CD14-positive monocyte (primary cell): ENCODE measurements at regions not wholly inside any gene's neighbourhood (a gene's known extent, or its start where the extent isn't known, plus 50 kb on each side); places are given as distances from the start of the nearest gene placed in this dataset.

Experiments
- DNase-seq, 3 donors: peaks; one replicate each; pipeline ENCODE4 v3.0.0-alpha.2; 2011 to 2022
- H2AFZ ChIP-seq: 2 replicates; pipeline ENCODE4 v1.6.0; 2012; ENCODE audit warnings: mild to moderate bottlenecking, low read depth, low read length, inconsistent platforms; ENCODE audit not compliant: insufficient read depth, poor library complexity, severe bottlenecking
- H3K27ac ChIP-seq, 2 donors: 1 replicate in 1 of 2; 2 replicates in 1 of 2; pipeline ENCODE4 v1.5.1; 2012 to 2013; ENCODE audit warnings: low read length in 2 of 2, control low read depth in 1 of 2, inconsistent platforms in 1 of 2, low read depth in 1 of 2, mild to moderate bottlenecking in 1 of 2
- H3K27me3 ChIP-seq, 2 donors: one replicate each; pipeline versions ENCODE4 v1.6.0 to v1.6.1; 2011 to 2013; ENCODE audit warnings: low read length in 2 of 2; ENCODE audit not compliant: control insufficient read depth in 2 of 2, insufficient read depth in 2 of 2
- H3K36me3 ChIP-seq, 2 donors: replicated peaks in 1 of 2; 1 replicate in 1 of 2; 2 replicates in 1 of 2; pipeline versions ENCODE4 v1.5.1 to v1.6.1; 2012 to 2013; ENCODE audit warnings: low read length in 2 of 2, control low read depth in 1 of 2, inconsistent platforms in 1 of 2, mild to moderate bottlenecking in 1 of 2; ENCODE audit not compliant: insufficient read depth in 2 of 2, control insufficient read depth in 1 of 2
- H3K4me1 ChIP-seq, 2 donors: 1 replicate in 1 of 2; 2 replicates in 1 of 2; pipeline versions ENCODE4 v1.5.1 to v1.6.1; 2012 to 2013; ENCODE audit warnings: low read length in 2 of 2, control low read depth in 1 of 2, inconsistent platforms in 1 of 2, mild to moderate bottlenecking in 1 of 2, moderate library complexity in 1 of 2; ENCODE audit not compliant: insufficient read depth in 2 of 2, control insufficient read depth in 1 of 2
- H3K4me2 ChIP-seq: replicated peaks from 2 replicates; pipeline ENCODE3; 2012; ENCODE audit warnings: low read length, moderate library complexity, mild to moderate bottlenecking; ENCODE audit not compliant: poor library complexity, severe bottlenecking; ENCODE audit errors: extremely low read depth
- H3K4me3 ChIP-seq, 3 experiments: fragments of 200-600 bp in 1 of 3; sonication (generic) in 1 of 3; replicated peaks in 1 of 3; 1 replicate in 2 of 3; 2 replicates in 1 of 3; pipeline ENCODE4 v1.5.1; 2011 to 2013; ENCODE audit warnings: low read length in 3 of 3, mild to moderate bottlenecking in 3 of 3, control low read depth in 2 of 3, low read depth in 2 of 3, inconsistent platforms in 1 of 3, moderate library complexity in 1 of 3
- H3K79me2 ChIP-seq: 2 replicates; pipeline ENCODE4 v1.6.0; 2012; ENCODE audit warnings: mild to moderate bottlenecking, control low read depth, inconsistent platforms, low read length, moderate library complexity; ENCODE audit not compliant: insufficient read depth
- H3K9ac ChIP-seq: 2 replicates; pipeline ENCODE4 v1.6.0; 2017; ENCODE audit warnings: low read length, mild to moderate bottlenecking; ENCODE audit not compliant: insufficient read depth, poor library complexity, severe bottlenecking
- H3K9me3 ChIP-seq, 2 donors: replicated peaks in 1 of 2; 1 replicate in 1 of 2; 2 replicates in 1 of 2; pipeline versions ENCODE4 v1.5.1 to v1.6.1; 2012 to 2013; ENCODE audit warnings: low read length in 2 of 2, control low read depth in 1 of 2; ENCODE audit not compliant: control insufficient read depth in 1 of 2, insufficient read depth in 1 of 2
- H4K20me1 ChIP-seq: 2 replicates; pipeline ENCODE4 v1.6.0; 2012; ENCODE audit warnings: mild to moderate bottlenecking, low read length, control low read depth, moderate library complexity; ENCODE audit not compliant: insufficient read depth
- H3K27ac Mint-ChIP-seq, 7 donors: one replicate each; pipeline ENCODE4 v1.8.0; 2020; ENCODE audit warnings: mild to moderate bottlenecking in 7 of 7, mixed read lengths in 7 of 7, moderate library complexity in 6 of 7, inconsistent platforms in 2 of 7
- H3K27me3 Mint-ChIP-seq, 3 donors: one replicate each; pipeline ENCODE4 v1.8.0; 2021 to 2022; ENCODE audit warnings: low read depth in 3 of 3, mild to moderate bottlenecking in 3 of 3, mixed read lengths in 3 of 3, moderate library complexity in 3 of 3, inconsistent platforms in 1 of 3
- H3K36me3 Mint-ChIP-seq, 2 donors: one replicate each; pipeline ENCODE4 v1.8.0; 2020; ENCODE audit warnings: mixed read lengths in 2 of 2, inconsistent platforms in 1 of 2, mild to moderate bottlenecking in 1 of 2
- H3K4me1 Mint-ChIP-seq: one replicate; pipeline ENCODE4 v1.8.0; 2020; ENCODE audit warnings: mild to moderate bottlenecking, mixed read lengths
- H3K4me3 Mint-ChIP-seq, 2 donors: one replicate each; pipeline ENCODE4 v1.8.0; 2020; ENCODE audit warnings: mild to moderate bottlenecking in 2 of 2, mixed read lengths in 2 of 2, moderate library complexity in 1 of 2
- H3K9me3 Mint-ChIP-seq, 7 donors: one replicate each; pipeline ENCODE4 v1.8.0; 2020 to 2022; ENCODE audit warnings: mixed read lengths in 7 of 7, mild to moderate bottlenecking in 6 of 7, moderate library complexity in 6 of 7, inconsistent platforms in 2 of 7
- WGBS: methylation state at CpG from one replicate; pipeline ENCODE4 v1.1.5; 2013; ENCODE audit warnings: missing lambda C conversion rate; ENCODE audit not compliant: insufficient coverage; 5-methylcytosine and 5-hydroxymethylcytosine counted together
- intact Hi-C, 2 donors: fragments of 100-400 bp; cut with micrococcal nuclease; formaldehyde crosslinking; loops; one replicate each; pipeline versions ENCODE4 v1.15.0 to v1.15.1; 2023
- TF ChIP-seq, protein P1 (sequence below): fragments of 200-600 bp; IDR thresholded peaks from one replicate; pipeline ENCODE4 v1.8.0; 2022; ENCODE audit warnings: antibody characterized with exemption, mild to moderate bottlenecking

DNA sequence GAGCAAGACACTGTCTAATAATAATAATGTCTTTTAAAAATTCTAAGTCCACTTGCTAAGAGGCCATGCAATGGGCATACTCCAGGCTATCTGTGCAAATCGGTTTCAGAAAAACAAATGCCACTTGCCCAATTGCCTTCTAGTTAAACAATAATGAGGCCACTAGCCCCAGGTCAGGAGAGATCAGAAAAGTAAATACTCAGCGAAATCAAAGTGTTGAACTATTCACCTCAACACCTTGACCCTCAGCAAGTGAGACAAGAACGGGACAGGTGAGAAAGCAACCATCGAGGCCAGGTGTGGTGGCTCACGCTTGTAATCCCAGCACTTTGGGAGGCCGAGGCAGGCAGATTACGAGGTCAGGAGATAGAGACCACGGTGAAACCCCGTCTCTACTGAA lies 72.3 kb upstream of the SYN3 start:
- Histone ChIP-seq H3K79me2 (no peaks in the 10 kb centered on the region), H3K4me1 (no peaks in the 10 kb centered on the region), H3K4me3 (no peak overlapping the region), H3K36me3 (no peaks in the 10 kb centered on the region), H3K4me2 (no peak overlapping the region), H3K9me3 (peaks cover 0 to 3% of the 10 kb centered on the region in 2 donors), H3K27me3 (no peaks in the 10 kb centered on the region), H3K9ac (no peak overlapping the region), H4K20me1 (no peaks in the 10 kb centered on the region), H2AFZ (no peak overlapping the region), H3K27ac (no peak overlapping the region)
- Mint-ChIP-seq H3K27ac (no peak overlapping the region), H3K4me3 (no peak overlapping the region), H3K36me3 (no peaks in the 10 kb centered on the region), H3K9me3 (peaks cover 0 to 9% (median 2%) of the 10 kb centered on the region in 7 donors), H3K27me3 (peaks cover 0 to 8% (median 7%) of the 10 kb centered on the region in 3 donors), H3K4me1 (no peaks in the 10 kb centered on the region)
- TF ChIP-seq, protein P1, sequence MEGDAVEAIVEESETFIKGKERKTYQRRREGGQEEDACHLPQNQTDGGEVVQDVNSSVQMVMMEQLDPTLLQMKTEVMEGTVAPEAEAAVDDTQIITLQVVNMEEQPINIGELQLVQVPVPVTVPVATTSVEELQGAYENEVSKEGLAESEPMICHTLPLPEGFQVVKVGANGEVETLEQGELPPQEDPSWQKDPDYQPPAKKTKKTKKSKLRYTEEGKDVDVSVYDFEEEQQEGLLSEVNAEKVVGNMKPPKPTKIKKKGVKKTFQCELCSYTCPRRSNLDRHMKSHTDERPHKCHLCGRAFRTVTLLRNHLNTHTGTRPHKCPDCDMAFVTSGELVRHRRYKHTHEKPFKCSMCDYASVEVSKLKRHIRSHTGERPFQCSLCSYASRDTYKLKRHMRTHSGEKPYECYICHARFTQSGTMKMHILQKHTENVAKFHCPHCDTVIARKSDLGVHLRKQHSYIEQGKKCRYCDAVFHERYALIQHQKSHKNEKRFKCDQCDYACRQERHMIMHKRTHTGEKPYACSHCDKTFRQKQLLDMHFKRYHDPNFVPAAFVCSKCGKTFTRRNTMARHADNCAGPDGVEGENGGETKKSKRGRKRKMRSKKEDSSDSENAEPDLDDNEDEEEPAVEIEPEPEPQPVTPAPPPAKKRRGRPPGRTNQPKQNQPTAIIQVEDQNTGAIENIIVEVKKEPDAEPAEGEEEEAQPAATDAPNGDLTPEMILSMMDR, result no peak
- intact Hi-C loops, result no loop called here
- DNase-seq, result no peak
- 84% methylated on average over 9 of the region's 9 CpGs for whole genome bisulfite sequencing

DNA sequence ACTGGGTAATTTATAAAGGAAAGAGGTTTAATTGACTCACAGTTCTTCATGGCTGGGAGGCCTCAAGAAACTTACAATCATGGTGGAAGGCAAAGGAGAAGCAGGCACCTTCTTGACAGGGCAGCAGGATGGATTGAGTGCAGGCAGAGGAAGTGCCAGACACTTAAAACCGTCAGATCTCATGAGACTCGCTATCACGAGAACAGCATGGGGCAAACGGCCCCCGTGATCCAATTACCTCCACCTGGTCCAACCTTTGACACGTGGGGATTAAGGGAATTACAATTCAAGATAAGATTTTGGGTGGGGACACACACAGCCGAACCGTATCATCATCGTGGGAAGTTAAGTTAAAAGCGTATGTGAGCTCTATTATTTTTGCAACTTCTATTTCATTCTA lies 71.4 kb upstream of the SYN3 start:
- TF ChIP-seq, protein P1, result no peak

More for the DNA sequence above, 71.4 kb upstream of the SYN3 start:
- Histone ChIP-seq H3K4me2 (no peak overlapping the region), H3K4me1 (no peaks in the 10 kb centered on the region), H3K27ac (no peak overlapping the region), H2AFZ (no peak overlapping the region), H3K4me3 (no peak overlapping the region), H3K36me3 (no peaks in the 10 kb centered on the region), H3K9ac (no peak overlapping the region), H3K27me3 (no peaks in the 10 kb centered on the region), H3K79me2 (no peaks in the 10 kb centered on the region), H4K20me1 (no peaks in the 10 kb centered on the region), H3K9me3 (no peaks in the 10 kb centered on the region)
- H3K9me3 Mint-ChIP-seq, result peaks cover 0 to 8% (median 2%) of the 10 kb centered on the region in 7 donors
- no peaks in the 10 kb centered on the region for H3K36me3 Mint-ChIP-seq
- no peak overlapping the region for H3K27ac Mint-ChIP-seq
- intact Hi-C loops, result no loop called here
- no peak for DNase-seq
- peaks cover 0 to 8% (median 7%) of the 10 kb centered on the region in 3 donors for H3K27me3 Mint-ChIP-seq
- H3K4me1 Mint-ChIP-seq, result no peaks in the 10 kb centered on the region
- H3K4me3 Mint-ChIP-seq, result no peak overlapping the region
- WGBS, result no CpG with 5 or more reads among the region's 10 CpGs
